ENCODE measurements at regions not wholly inside any gene's neighbourhood (a gene's known extent, or its start where the extent isn't known, plus 50 kb on each side); places are given as distances from the start of the nearest gene placed in this dataset.

DNA sequence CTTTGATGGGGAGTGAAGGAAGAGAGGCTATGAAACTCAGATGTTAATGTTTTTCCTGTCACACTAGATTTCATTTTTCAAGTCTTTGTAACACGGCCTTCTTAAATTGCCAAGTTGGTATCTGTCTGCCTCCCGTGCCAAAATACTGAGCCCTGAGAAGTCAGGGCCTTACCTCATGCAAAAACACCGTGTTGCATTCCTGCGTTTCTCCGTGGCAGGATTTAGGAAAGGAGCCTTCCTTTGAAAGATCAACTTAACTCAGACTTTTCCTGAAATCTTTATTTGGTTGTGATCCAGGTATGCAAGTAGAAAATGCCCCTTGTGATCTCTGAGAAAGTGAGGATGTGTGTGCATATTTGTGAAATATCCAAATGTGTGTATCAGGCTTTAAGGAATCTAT lies 1291.0 kb upstream of the SLC10A2 start:
- TF ChIP-seq, protein P1, sequence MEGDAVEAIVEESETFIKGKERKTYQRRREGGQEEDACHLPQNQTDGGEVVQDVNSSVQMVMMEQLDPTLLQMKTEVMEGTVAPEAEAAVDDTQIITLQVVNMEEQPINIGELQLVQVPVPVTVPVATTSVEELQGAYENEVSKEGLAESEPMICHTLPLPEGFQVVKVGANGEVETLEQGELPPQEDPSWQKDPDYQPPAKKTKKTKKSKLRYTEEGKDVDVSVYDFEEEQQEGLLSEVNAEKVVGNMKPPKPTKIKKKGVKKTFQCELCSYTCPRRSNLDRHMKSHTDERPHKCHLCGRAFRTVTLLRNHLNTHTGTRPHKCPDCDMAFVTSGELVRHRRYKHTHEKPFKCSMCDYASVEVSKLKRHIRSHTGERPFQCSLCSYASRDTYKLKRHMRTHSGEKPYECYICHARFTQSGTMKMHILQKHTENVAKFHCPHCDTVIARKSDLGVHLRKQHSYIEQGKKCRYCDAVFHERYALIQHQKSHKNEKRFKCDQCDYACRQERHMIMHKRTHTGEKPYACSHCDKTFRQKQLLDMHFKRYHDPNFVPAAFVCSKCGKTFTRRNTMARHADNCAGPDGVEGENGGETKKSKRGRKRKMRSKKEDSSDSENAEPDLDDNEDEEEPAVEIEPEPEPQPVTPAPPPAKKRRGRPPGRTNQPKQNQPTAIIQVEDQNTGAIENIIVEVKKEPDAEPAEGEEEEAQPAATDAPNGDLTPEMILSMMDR (IDR thresholded peaks at IDR 0.05), result no peak
- no peak for TF ChIP-seq POLR2A (IDR thresholded peaks at IDR 0.05)
- H3K27me3 ChIP-seq, result no peaks in the 10 kb centered on the region
- no peak overlapping the region for H3K27ac ChIP-seq
- ATAC-seq (no peak), DNase-seq (no peak)
- no peaks in the 10 kb centered on the region for H3K36me3 ChIP-seq (replicated peaks in 1 of 2; ENCODE audit: insufficient read depth in 1 of 2, low read depth in 2 of 2)
- H3K9me3 ChIP-seq, result no peaks in the 10 kb centered on the region
- H3K4me3 ChIP-seq, result no peak overlapping the region
- 27 to 48% methylated on average over 5 of the region's 5 CpGs for WGBS, 2 donors
- intact Hi-C loops (cut with DNase I), result no loop called here
- no peaks in the 10 kb centered on the region for H3K4me1 ChIP-seq

DNA sequence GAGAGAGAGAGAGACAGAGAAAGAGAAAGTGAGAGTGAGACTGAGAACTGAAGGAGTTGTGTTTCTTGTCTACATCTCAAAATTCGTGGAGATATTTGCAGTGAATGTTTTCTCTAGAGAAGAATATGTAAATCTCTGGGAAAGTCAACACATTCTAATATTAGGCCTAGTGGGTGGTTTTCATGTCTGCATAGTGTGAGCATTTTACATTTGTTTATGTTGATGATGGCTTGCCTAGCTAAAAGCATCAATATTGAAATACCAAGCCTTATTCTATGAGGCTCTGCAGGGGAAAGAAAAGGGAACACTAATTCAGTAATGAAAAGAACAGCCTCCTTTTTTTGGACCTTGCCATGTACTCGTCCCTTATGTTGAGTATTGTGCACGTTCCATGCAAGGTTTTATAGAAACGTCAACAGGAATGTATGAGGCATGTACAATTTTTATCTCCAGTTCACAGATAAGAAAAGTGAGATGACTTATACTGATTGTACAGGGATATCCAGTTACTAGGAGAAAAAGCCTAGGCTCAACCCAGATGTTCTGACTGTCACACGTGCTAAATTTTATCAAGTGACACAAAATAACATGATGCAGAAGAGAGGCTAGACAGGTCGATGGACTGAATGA lies 1288.9 kb upstream of the SLC10A2 start:
- H3K4me3 ChIP-seq, result no peak overlapping the region
- ATAC-seq, result no peak
- H3K27ac ChIP-seq, result no peak overlapping the region
- no peaks in the 10 kb centered on the region for H3K4me1 ChIP-seq
- WGBS, 2 donors, result 63 to 66% methylated on average over 6 of the region's 6 CpGs
- H3K27me3 ChIP-seq, result no peaks in the 10 kb centered on the region
- DNase-seq, result no peak
- intact Hi-C loops (cut with DNase I), result no loop called here
- TF ChIP-seq POLR2A (IDR thresholded peaks at IDR 0.05), result no peak
- TF ChIP-seq, protein P1 (IDR thresholded peaks at IDR 0.05), result no peak
- H3K9me3 ChIP-seq, result no peaks in the 10 kb centered on the region
- H3K36me3 ChIP-seq (replicated peaks in 1 of 2; ENCODE audit: insufficient read depth in 1 of 2, low read depth in 2 of 2), result no peaks in the 10 kb centered on the region

DNA sequence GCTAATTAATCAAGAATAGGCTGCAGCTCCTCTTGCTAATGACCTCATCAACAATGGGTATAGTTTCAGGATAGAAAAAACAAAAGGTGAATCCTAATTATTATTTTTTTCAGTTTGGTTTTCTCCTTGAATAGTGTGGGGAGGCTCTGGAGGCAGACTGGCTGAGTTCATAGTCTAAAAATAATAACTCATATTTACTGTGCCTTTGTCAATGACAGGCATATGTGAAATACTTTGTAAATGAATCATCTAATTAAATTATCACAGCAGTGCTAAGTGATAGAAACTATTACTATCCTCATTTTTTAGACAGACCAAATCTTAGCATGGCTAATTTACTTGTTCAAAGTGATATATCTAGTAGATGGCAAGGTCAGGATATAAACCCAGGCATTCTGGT lies 1261.0 kb upstream of the SLC10A2 start:
- no peaks in the 10 kb centered on the region for H3K4me1 ChIP-seq
- intact Hi-C loops (cut with DNase I), result no loop called here
- H3K4me3 ChIP-seq, result no peak overlapping the region
- H3K27me3 ChIP-seq, result no peaks in the 10 kb centered on the region
- no peak for ATAC-seq
- DNase-seq, result no peak
- TF ChIP-seq, protein P1 (IDR thresholded peaks at IDR 0.05), result no peak
- no peak for TF ChIP-seq POLR2A (IDR thresholded peaks at IDR 0.05)
- no peaks in the 10 kb centered on the region for H3K36me3 ChIP-seq (replicated peaks in 1 of 2; ENCODE audit: insufficient read depth in 1 of 2, low read depth in 2 of 2)
- no peak overlapping the region for H3K27ac ChIP-seq
- no peaks in the 10 kb centered on the region for H3K9me3 ChIP-seq

DNA sequence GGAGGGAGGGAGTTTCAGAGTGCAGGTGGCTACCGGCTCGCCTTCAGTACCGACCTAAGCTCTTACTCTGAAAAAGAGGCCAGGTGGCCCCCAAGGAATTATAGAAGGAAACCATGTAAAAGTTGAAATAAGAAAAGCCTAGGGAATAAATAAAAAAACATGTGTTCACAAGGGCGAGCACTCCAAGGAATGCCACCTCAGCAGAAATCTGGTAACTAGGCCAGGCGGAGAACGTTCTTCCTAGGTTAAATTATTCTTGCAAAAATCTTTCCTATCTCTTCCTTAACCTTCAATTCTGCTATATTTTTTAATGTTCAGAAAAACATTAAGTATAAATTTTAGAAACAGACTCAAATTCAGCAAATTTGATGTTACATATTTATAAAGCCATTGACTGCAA lies 1260.3 kb upstream of the SLC10A2 start:
- intact Hi-C loops (cut with DNase I), result no loop called here
- ATAC-seq (no peak), DNase-seq (no peak)
- no peaks in the 10 kb centered on the region for H3K27me3 ChIP-seq
- TF ChIP-seq, protein P1 (IDR thresholded peaks at IDR 0.05), result no peak
- no peak for TF ChIP-seq POLR2A (IDR thresholded peaks at IDR 0.05)
- H3K36me3 ChIP-seq (replicated peaks in 1 of 2; ENCODE audit: insufficient read depth in 1 of 2, low read depth in 2 of 2), result no peaks in the 10 kb centered on the region
- H3K4me1 ChIP-seq, result no peaks in the 10 kb centered on the region
- no peak overlapping the region for H3K27ac ChIP-seq
- H3K4me3 ChIP-seq, result no peak overlapping the region
- WGBS, 2 donors, result 89% methylated on average over 6 of the region's 6 CpGs
- H3K9me3 ChIP-seq, result no peaks in the 10 kb centered on the region

DNA sequence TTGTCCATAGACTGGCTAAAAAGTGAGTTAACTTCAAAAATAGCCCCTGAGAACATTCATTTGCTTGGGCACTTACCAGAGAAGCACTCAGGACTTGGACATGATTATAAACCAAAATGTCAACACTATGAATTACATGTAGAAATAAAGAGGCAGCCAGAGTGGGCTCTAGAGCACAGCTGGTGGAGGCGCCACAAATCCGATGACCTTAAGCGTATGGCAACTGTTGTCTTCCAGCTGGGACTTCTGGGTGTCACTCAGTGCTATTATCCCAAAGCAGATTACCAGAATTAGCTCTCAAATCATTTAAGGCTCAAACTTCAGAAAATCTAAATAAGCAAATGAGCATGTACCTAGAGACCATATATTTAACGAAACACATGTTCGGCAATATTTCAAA lies 1255.5 kb upstream of the SLC10A2 start:
- intact Hi-C loops (cut with DNase I), result no loop called here
- TF ChIP-seq, protein P1 (IDR thresholded peaks at IDR 0.05), result no peak
- no peak for TF ChIP-seq POLR2A (IDR thresholded peaks at IDR 0.05)
- H3K36me3 ChIP-seq (replicated peaks in 1 of 2; ENCODE audit: insufficient read depth in 1 of 2, low read depth in 2 of 2), result no peaks in the 10 kb centered on the region

More for the DNA sequence above, 1255.5 kb upstream of the SLC10A2 start:
- WGBS, 2 donors, result 91 to 93% methylated on average over 5 of the region's 5 CpGs
- H3K4me3 ChIP-seq, result no peak overlapping the region
- H3K27me3 ChIP-seq, result no peaks in the 10 kb centered on the region
- H3K9me3 ChIP-seq, result no peaks in the 10 kb centered on the region
- DNase-seq (no peak), ATAC-seq (no peak)
- no peak overlapping the region for H3K27ac ChIP-seq
- no peaks in the 10 kb centered on the region for H3K4me1 ChIP-seq
